Type B pancreatic cell (in vitro differentiated cells): ENCODE measurements at regions not wholly inside any gene's neighbourhood (a gene's known extent, or its start where the extent isn't known, plus 50 kb on each side); places are given as distances from the start of the nearest gene placed in this dataset.

Source experiments
- DNase-seq: peaks from one replicate; pipeline ENCODE4 v3.0.0; 2021; ENCODE audit warnings: mixed read lengths; ENCODE audit not compliant: unreplicated experiment; ENCODE audit errors: extremely low spot score
- H3K27ac Mint-ChIP-seq: 2 replicates; pipeline ENCODE4 v1.8.0; 2021; ENCODE audit warnings: mild to moderate bottlenecking, mixed read lengths
- H3K27me3 Mint-ChIP-seq: 2 replicates; pipeline ENCODE4 v1.8.0; 2021; ENCODE audit warnings: mixed read lengths
- H3K36me3 Mint-ChIP-seq: 2 replicates; pipeline ENCODE4 v1.8.0; 2021; ENCODE audit warnings: mixed read lengths
- H3K4me1 Mint-ChIP-seq: one replicate; pipeline ENCODE4 v1.8.0; 2021; ENCODE audit warnings: mixed read lengths; ENCODE audit not compliant: unreplicated experiment
- H3K4me3 Mint-ChIP-seq: 2 replicates; pipeline ENCODE4 v1.8.0; 2021; ENCODE audit warnings: mild to moderate bottlenecking, mixed read lengths
- H3K9me3 Mint-ChIP-seq: 2 replicates; pipeline ENCODE4 v1.8.0; 2021; ENCODE audit warnings: mixed read lengths
- CTCF ChIP-seq: fragments of 200-600 bp; sonication (generic); conservative IDR thresholded peaks from 2 replicates; pipeline ENCODE4 v1.5.0; 2021; ENCODE audit warnings: antibody characterized with exemption, mild to moderate bottlenecking

- no peak overlapping the region for H3K27ac Mint-ChIP-seq
- peaks cover 6% of the 10 kb centered on the region for H3K27me3 Mint-ChIP-seq
- no peaks in the 10 kb centered on the region for H3K36me3 Mint-ChIP-seq
Observed at GRCh38 chr6:1113916-1114540, 197.9 kb upstream of the FOXQ1 start.

GRCh38 chr6:1111361-1111760 is 200.5 kb upstream of the FOXQ1 start:
- no peak for TF ChIP-seq CTCF
- Mint-ChIP-seq H3K9me3 (peaks cover 3% of the 10 kb centered on the region), H3K4me1 (peaks cover 4% of the 10 kb centered on the region), H3K4me3 (peak overlapping the region; percentile 74), H3K27me3 (peaks cover 6% of the 10 kb centered on the region), H3K27ac (peak overlapping the region; percentile 99), H3K36me3 (no peaks in the 10 kb centered on the region)
- no peak for DNase-seq

More at GRCh38 chr6:1113916-1114540, 197.9 kb upstream of the FOXQ1 start:
- H3K4me1 Mint-ChIP-seq = peaks cover 8% of the 10 kb centered on the region
- peaks cover 7% of the 10 kb centered on the region for H3K9me3 Mint-ChIP-seq
- DNase-seq = no peak
- H3K4me3 Mint-ChIP-seq = no peak overlapping the region
- no peak for TF ChIP-seq CTCF

GRCh38 chr6:1110941-1111349 is 201.0 kb upstream of the FOXQ1 start:
- peak overlapping the region; percentile 99 for H3K27ac Mint-ChIP-seq
- H3K36me3 Mint-ChIP-seq = no peaks in the 10 kb centered on the region
- H3K4me1 Mint-ChIP-seq = peaks cover 4% of the 10 kb centered on the region
- H3K9me3 Mint-ChIP-seq = no peaks in the 10 kb centered on the region
- H3K4me3 Mint-ChIP-seq = peak overlapping the region; percentile 74
- TF ChIP-seq CTCF = no peak
- H3K27me3 Mint-ChIP-seq = peaks cover 3% of the 10 kb centered on the region
- no peak for DNase-seq

GRCh38 chr6:1110164-1110563 is 201.7 kb upstream of the FOXQ1 start:
- Mint-ChIP-seq H3K36me3 (no peaks in the 10 kb centered on the region), H3K4me3 (no peak overlapping the region), H3K9me3 (no peaks in the 10 kb centered on the region), H3K27ac (no peak overlapping the region), H3K4me1 (peaks cover 4% of the 10 kb centered on the region), H3K27me3 (peaks cover 3% of the 10 kb centered on the region)
- no peak for DNase-seq
- TF ChIP-seq CTCF = no peak

- Mint-ChIP-seq H3K27me3 (peaks cover 8% of the 10 kb centered on the region), H3K4me1 (peaks cover 11% of the 10 kb centered on the region), H3K4me3 (no peak overlapping the region), H3K27ac (no peak overlapping the region), H3K9me3 (no peaks in the 10 kb centered on the region), H3K36me3 (no peaks in the 10 kb centered on the region)
- DNase-seq = no peak
- TF ChIP-seq CTCF = no peak
Observed at GRCh38 chr6:1109134-1109533, 202.8 kb upstream of the FOXQ1 start.
